PC-9 (cell line): ENCODE measurements at regions not wholly inside any gene's neighbourhood (a gene's known extent, or its start where the extent isn't known, plus 50 kb on each side); places are given as distances from the start of the nearest gene placed in this dataset.

Experiments
- BruUV-seq: library from RNA; stranded (reverse); fragments of 400-500 nt; replicated peaks from 2 replicates; lab custom pipeline; 2021; lab: Mats Ljungman, UMichigan
- CTCF ChIA-PET: fragments of 300-600 bp; sonication (Branson Sonifier 250); formaldehyde crosslinking; loops from one replicate; lab custom pipeline; 2022; ENCODE audit warnings: antibody characterized with exemption; lab: Charles Lee
- POLR2A ChIA-PET: fragments of 300-600 bp; sonication (Branson Sonifier 250); formaldehyde crosslinking; loops from one replicate; lab custom pipeline; 2022; ENCODE audit warnings: antibody characterized with exemption; ENCODE audit not compliant: unreplicated experiment; lab: Charles Lee
- DNase-seq, 2 experiments: peaks; one replicate each; pipeline versions ENCODE4 v3.0.0 to v3.0.0-alpha.2; 2015 to 2022; ENCODE audit warnings: mixed read lengths in 1 of 2
- H2AFZ ChIP-seq: fragments of 200-600 bp; sonication (generic); 2 replicates; pipeline ENCODE4 v1.8.1; 2017; ENCODE audit warnings: antibody characterized with exemption
- H3F3A ChIP-seq: fragments of 200-600 bp; sonication (generic); 2 replicates; pipeline ENCODE4 v1.8.1; 2017; ENCODE audit warnings: antibody characterized with exemption, mild to moderate bottlenecking, low read depth; ENCODE audit not compliant: insufficient read depth
- H3K27ac ChIP-seq: fragments of 200-600 bp; sonication (generic); 2 replicates; pipeline ENCODE4 v1.6.1; 2016; ENCODE audit warnings: mixed run types
- H3K27me3 ChIP-seq: fragments of 200-600 bp; sonication (generic); 2 replicates; pipeline ENCODE4 v1.6.1; 2016; ENCODE audit warnings: low read depth, mixed run types; ENCODE audit not compliant: insufficient read depth
- H3K36me3 ChIP-seq: fragments of 200-600 bp; sonication (generic); 2 replicates; pipeline ENCODE4 v1.6.1; 2016; ENCODE audit warnings: low read depth, mixed run types
- H3K4me1 ChIP-seq: fragments of 200-600 bp; sonication (generic); replicated peaks from 2 replicates; pipeline ENCODE4 v1.6.1; 2016; ENCODE audit warnings: mixed run types; ENCODE audit not compliant: insufficient read depth
- H3K4me2 ChIP-seq: fragments of 200-600 bp; sonication (generic); 2 replicates; pipeline ENCODE4 v1.6.1; 2017; ENCODE audit warnings: mixed run types
- H3K4me3 ChIP-seq: fragments of 200-600 bp; sonication (generic); 2 replicates; pipeline ENCODE4 v1.6.1; 2016; ENCODE audit warnings: mixed run types
- H3K79me2 ChIP-seq: fragments of 200-600 bp; sonication (generic); 2 replicates; pipeline ENCODE4 v1.6.1; 2017; ENCODE audit warnings: low read depth, mixed run types
- H3K9me2 ChIP-seq: fragments of 200-600 bp; sonication (generic); 2 replicates; pipeline ENCODE4 v1.8.1; 2017; ENCODE audit warnings: mild to moderate bottlenecking; ENCODE audit not compliant: insufficient read depth
- H3K9me3 ChIP-seq: fragments of 200-600 bp; sonication (generic); 2 replicates; pipeline ENCODE4 v1.8.1; 2016; ENCODE audit warnings: low read depth; ENCODE audit not compliant: insufficient read depth
- H4K20me1 ChIP-seq: fragments of 200-600 bp; sonication (generic); 2 replicates; pipeline ENCODE4 v1.8.1; 2017; ENCODE audit not compliant: insufficient read depth
- CTCF ChIP-seq: fragments of 200-600 bp; sonication (generic); conservative IDR thresholded peaks from 2 replicates; pipeline ENCODE4 v1.6.1; 2017; ENCODE audit warnings: mixed run types, antibody characterized with exemption, mild to moderate bottlenecking, moderate library complexity
- EZH2 ChIP-seq: fragments of 200-600 bp; sonication (generic); IDR thresholded peaks from 2 replicates; pipeline ENCODE4 v1.8.0; 2017; ENCODE audit warnings: antibody characterized with exemption, low read depth
- intact Hi-C: fragments of 100-400 bp; cut with micrococcal nuclease; formaldehyde crosslinking; loops from one replicate; pipeline ENCODE4 v1.10.0; 2022; ENCODE audit not compliant: unreplicated experiment

- no peaks in the 10 kb centered on the region for H3K27me3 ChIP-seq
- H2AFZ ChIP-seq: no peak overlapping the region
- no peaks in the 10 kb centered on the region for H3K36me3 ChIP-seq
- H4K20me1 ChIP-seq: no peaks in the 10 kb centered on the region
- no peak for TF ChIP-seq CTCF
- no peak for TF ChIP-seq EZH2
- H3F3A ChIP-seq: no peaks in the 10 kb centered on the region
- BruUV-seq: no TSS peak
- H3K4me2 ChIP-seq: no peak overlapping the region
- no peak overlapping the region for H3K27ac ChIP-seq
- H3K4me3 ChIP-seq: no peak overlapping the region
- ChIA-PET POLR2A (no interaction called here), CTCF (no interaction called here)
- H3K9me2 ChIP-seq: no peaks in the 10 kb centered on the region
- DNase-seq: no peak
- H3K79me2 ChIP-seq: no peaks in the 10 kb centered on the region
- intact Hi-C loops: no loop called here
- H3K4me1 ChIP-seq: no peaks in the 10 kb centered on the region
- H3K9me3 ChIP-seq: no peaks in the 10 kb centered on the region
Observed at GRCh38 chr2:228678110-228678509, 496.6 kb upstream of the SPHKAP start.

GRCh38 chr2:228675646-228676045 is 494.2 kb upstream of the SPHKAP start:
- Histone ChIP-seq H2AFZ (no peak overlapping the region), H3K79me2 (no peaks in the 10 kb centered on the region), H3K27me3 (no peaks in the 10 kb centered on the region), H3K9me2 (no peaks in the 10 kb centered on the region), H3K4me1 (no peaks in the 10 kb centered on the region), H4K20me1 (no peaks in the 10 kb centered on the region), H3K27ac (no peak overlapping the region), H3K4me3 (no peak overlapping the region), H3K36me3 (no peaks in the 10 kb centered on the region), H3K4me2 (no peak overlapping the region), H3F3A (no peaks in the 10 kb centered on the region), H3K9me3 (no peaks in the 10 kb centered on the region; the same call in 1 of the 2 replicates)
- DNase-seq: no peak
- intact Hi-C loops: no loop called here
- BruUV-seq: no TSS peak
- POLR2A ChIA-PET: no interaction called here
- TF ChIP-seq EZH2: no peak
- CTCF ChIA-PET: no interaction called here

- intact Hi-C loops: no loop called here
- Histone ChIP-seq H4K20me1 (no peaks in the 10 kb centered on the region), H3K4me2 (no peak overlapping the region), H3K4me3 (no peak overlapping the region), H3K36me3 (no peaks in the 10 kb centered on the region), H3K4me1 (no peaks in the 10 kb centered on the region), H3K27me3 (no peaks in the 10 kb centered on the region), H3F3A (no peaks in the 10 kb centered on the region), H2AFZ (no peak overlapping the region), H3K9me3 (no peaks in the 10 kb centered on the region; the same call in 1 of the 2 replicates), H3K27ac (no peak overlapping the region), H3K9me2 (no peaks in the 10 kb centered on the region), H3K79me2 (no peaks in the 10 kb centered on the region)
- POLR2A ChIA-PET: no interaction called here
- DNase-seq: no peak
- TF ChIP-seq CTCF: no peak
- no peak for TF ChIP-seq EZH2
- BruUV-seq: no TSS peak
- CTCF ChIA-PET: no interaction called here
Observed at GRCh38 chr2:228675091-228675490, 493.6 kb upstream of the SPHKAP start.

GRCh38 chr2:228673876-228674554 is 492.5 kb upstream of the SPHKAP start:
- no peak overlapping the region for H3K27ac ChIP-seq
- H3K79me2 ChIP-seq: no peaks in the 10 kb centered on the region
- no peaks in the 10 kb centered on the region for H3K27me3 ChIP-seq
- ChIA-PET CTCF (no interaction called here), POLR2A (no interaction called here)
- H2AFZ ChIP-seq: no peak overlapping the region
- H3K4me1 ChIP-seq: no peaks in the 10 kb centered on the region
- TF ChIP-seq CTCF (no peak), EZH2 (no peak)
- no peak overlapping the region for H3K4me2 ChIP-seq
- no peaks in the 10 kb centered on the region for H4K20me1 ChIP-seq
- no peaks in the 10 kb centered on the region for H3F3A ChIP-seq
- no peaks in the 10 kb centered on the region for H3K36me3 ChIP-seq
- H3K9me3 ChIP-seq: no peaks in the 10 kb centered on the region; the same call in 1 of the 2 replicates
- BruUV-seq: no TSS peak
- H3K9me2 ChIP-seq: no peaks in the 10 kb centered on the region
- intact Hi-C loops: no loop called here
- no peak overlapping the region for H3K4me3 ChIP-seq
- no peak for DNase-seq
